HepG2 (cell line): ENCODE measurements at regions not wholly inside any gene's neighbourhood (a gene's known extent, or its start where the extent isn't known, plus 50 kb on each side); places are given as distances from the start of the nearest gene placed in this dataset.

ENCODE experiments used
- ATAC-seq: fragments of 200-7000 bp; cut with Tn5 transposase; 3 replicates; pipeline ENCODE4 v1.9.1; 2020; ENCODE audit warnings: mild to moderate bottlenecking, moderate library complexity
- BruUV-seq: library from RNA; stranded (reverse); fragments of 400-500 nt; replicated peaks from 2 replicates; lab custom pipeline; 2021; lab: Mats Ljungman, UMichigan
- CTCF ChIA-PET: fragments of 300-600 bp; formaldehyde crosslinking; extraction: SDS; loops from one replicate; lab custom pipeline; 2021; ENCODE audit warnings: low total read pairs, inconsistent platforms, low intra/inter-chr PET ratio; lab: Yijun Ruan, JAX
- POLR2A ChIA-PET: fragments of 350-600 bp; sonication (Branson Sonifier 250); formaldehyde crosslinking; loops from one replicate; lab custom pipeline; 2020; ENCODE audit warnings: antibody characterized with exemption, inconsistent platforms; lab: Yijun Ruan, JAX
- DNase-seq: peaks from one replicate; pipeline ENCODE4 v3.0.0-alpha.2; 2015; ENCODE audit warnings: low spot score
- FAIRE-seq: peaks from 3 replicates; lab custom pipeline; 2011; peaks lifted over from hg19 to GRCh38; lab: Jason Lieb, UNC
- H2AFZ ChIP-seq: one replicate; pipeline ENCODE4 v1.6.1; 2011; ENCODE audit warnings: low read length, inconsistent platforms
- H3K27ac ChIP-seq: fragments of 300-600 bp; 3 replicates; pipeline ENCODE4 v1.8.0; 2011; ENCODE audit warnings: mixed run types, mild to moderate bottlenecking, mixed read lengths, low read length, inconsistent platforms; ENCODE audit not compliant: insufficient read depth; ENCODE audit errors: extremely low read length
- H3K27me3 ChIP-seq, 2 experiments: fragments of 200-600 bp in 1 of 2; 2 replicates in 1 of 2; 3 replicates in 1 of 2; pipeline versions ENCODE4 v1.6.0 to v1.8.0; 2011; ENCODE audit warnings: low read length in 2 of 2, mild to moderate bottlenecking in 2 of 2, moderate library complexity in 2 of 2, inconsistent platforms in 1 of 2; ENCODE audit not compliant: insufficient read depth in 2 of 2, control insufficient read depth in 1 of 2
- H3K36me3 ChIP-seq, 2 experiments: fragments of 200-600 bp in 1 of 2; replicated peaks in 1 of 2; 2 replicates in 1 of 2; 3 replicates in 1 of 2; pipeline versions ENCODE4 v1.5.1 to v1.8.0; 2011; ENCODE audit warnings: low read length in 2 of 2, inconsistent platforms in 1 of 2; ENCODE audit not compliant: insufficient read depth in 2 of 2, control insufficient read depth in 1 of 2
- H3K4me1 ChIP-seq: 2 replicates; pipeline ENCODE4 v1.5.1; 2012; ENCODE audit warnings: low read length, inconsistent platforms; ENCODE audit not compliant: insufficient read depth
- H3K4me2 ChIP-seq: 2 replicates; pipeline ENCODE4 v1.6.0; 2011; ENCODE audit warnings: low read depth, low read length, inconsistent platforms
- H3K4me3 ChIP-seq, 3 experiments: fragments of 200-600 bp in 1 of 3; sonication (generic), shearing (Covaris generic) in 1 of 3; replicated peaks in 1 of 3; 2 replicates each; pipeline ENCODE4 v1.5.1; 2011 to 2016; ENCODE audit warnings: low read length in 3 of 3, inconsistent platforms in 2 of 3, low read depth in 2 of 3, mild to moderate bottlenecking in 2 of 3, control low read depth in 1 of 3, mixed read lengths in 1 of 3; ENCODE audit not compliant: insufficient read depth in 1 of 3
- H3K79me2 ChIP-seq: one replicate; pipeline ENCODE4 v1.6.1; 2011; ENCODE audit warnings: low read length, inconsistent platforms; ENCODE audit not compliant: insufficient read depth
- H3K9ac ChIP-seq: 2 replicates; pipeline ENCODE4 v1.6.0; 2011; ENCODE audit warnings: mild to moderate bottlenecking, low read depth, low read length, inconsistent platforms; ENCODE audit not compliant: insufficient read depth
- H3K9me3 ChIP-seq: 2 replicates; pipeline ENCODE4 v1.5.1; 2012; ENCODE audit warnings: mild to moderate bottlenecking, low read length
- H4K20me1 ChIP-seq: 2 replicates; pipeline ENCODE4 v1.6.0; 2011; ENCODE audit warnings: inconsistent platforms, mild to moderate bottlenecking, low read length, moderate library complexity; ENCODE audit not compliant: insufficient read depth
- AKNA ChIP-seq: sonication (generic); formaldehyde crosslinking; IDR thresholded peaks from 2 replicates; pipeline ENCODE4 v1.4.0; 2020; ENCODE audit warnings: missing genetic modification reagents, borderline replicate concordance
- FUBP1 ChIP-seq: sonication (generic); formaldehyde crosslinking; IDR thresholded peaks from 2 replicates; pipeline ENCODE4 v1.5.1; 2020; ENCODE audit warnings: missing genetic modification reagents, mild to moderate bottlenecking, borderline replicate concordance
- HDAC1 ChIP-seq: sonication (generic); formaldehyde crosslinking; IDR thresholded peaks from 2 replicates; pipeline ENCODE4 v1.5.1; 2020; ENCODE audit warnings: mild to moderate bottlenecking, missing genetic modification reagents
- HOXD1 ChIP-seq: sonication (generic); formaldehyde crosslinking; IDR thresholded peaks from 2 replicates; pipeline ENCODE4 v1.5.0; 2020; ENCODE audit warnings: missing genetic modification reagents
- IRF9 ChIP-seq: sonication (generic); formaldehyde crosslinking; IDR thresholded peaks from 2 replicates; pipeline ENCODE4 v1.8.0; 2022; ENCODE audit warnings: missing genetic modification reagents, mild to moderate bottlenecking, borderline replicate concordance
- MBNL3 ChIP-seq: fragments of 250-450 bp; sonication (Bioruptor Pico); conservative IDR thresholded peaks from 2 replicates; pipeline ENCODE4 v1.8.0; 2022; ENCODE audit warnings: mild to moderate bottlenecking, inconsistent platforms
- MLXIP ChIP-seq: sonication (generic); formaldehyde crosslinking; IDR thresholded peaks from 2 replicates; pipeline ENCODE4 v1.9.0; 2021; ENCODE audit warnings: missing genetic modification reagents, borderline replicate concordance
- MTF1 ChIP-seq: sonication (generic); formaldehyde crosslinking; IDR thresholded peaks from 2 replicates; pipeline ENCODE4 v1.5.0; 2020; ENCODE audit warnings: missing genetic modification reagents
- RNF2 ChIP-seq: fragments of 450-650 bp; conservative IDR thresholded peaks from 2 replicates; pipeline ENCODE4 v1.6.1; 2016; ENCODE audit warnings: low read depth
- TCF7L2 ChIP-seq: IDR thresholded peaks from 2 replicates; pipeline ENCODE4 v1.6.1; 2011; ENCODE audit warnings: mild to moderate bottlenecking, low read depth, low read length, moderate library complexity
- ZNF232 ChIP-seq: sonication (generic); formaldehyde crosslinking; IDR thresholded peaks from 2 replicates; pipeline ENCODE4 v1.4.0; 2020; ENCODE audit warnings: missing genetic modification reagents, borderline replicate concordance
- ZNF510 ChIP-seq: sonication (generic); formaldehyde crosslinking; IDR thresholded peaks from 2 replicates; pipeline ENCODE4 v1.4.0; 2020; ENCODE audit warnings: low read depth, mild to moderate bottlenecking, missing genetic modification reagents
- WGBS: methylation state at CpG from one replicate; pipeline ENCODE4 v1.1.6; 2017; ENCODE audit warnings: low lambda C conversion rate; 5-methylcytosine and 5-hydroxymethylcytosine counted together
- in situ Hi-C: cut with HindIII; loops from 2 replicates; pipeline ENCODE4 v1.10.0; 2017; ENCODE audit warnings: low pct_unique_long_range_greater_than_20kb; ENCODE audit not compliant: extremely low pct_ligation_motif_present
- intact Hi-C: fragments of 100-400 bp; cut with micrococcal nuclease; formaldehyde crosslinking; loops from one replicate; pipeline ENCODE4 v1.10.0; 2022; ENCODE audit not compliant: unreplicated experiment

GRCh38 chr16:35363510-35363909 is 1904.1 kb downstream of the TP53TG3F start:
- Histone ChIP-seq H3K79me2 (no peaks in the 10 kb centered on the region), H3K27ac (no peak overlapping the region), H3K4me1 (no peaks in the 10 kb centered on the region), H3K9me3 (peaks cover 91% of the 10 kb centered on the region), H3K27me3 (no peaks in the 10 kb centered on the region), H3K9ac (no peak overlapping the region), H2AFZ (no peak overlapping the region), H3K4me2 (no peak overlapping the region), H4K20me1 (no peaks in the 10 kb centered on the region), H3K4me3 (no peak overlapping the region), H3K36me3 (no peaks in the 10 kb centered on the region)
- ATAC-seq = no peak
- ChIA-PET POLR2A (no interaction called here), CTCF (no interaction called here)
- intact Hi-C loops = no loop called here
- no TSS peak for BruUV-seq
- DNase-seq = no peak
- WGBS = 0% methylated on average over 3 of the region's 3 CpGs
- FAIRE-seq = no peak
- in situ Hi-C loops = no loop called here
- no peak for TF ChIP-seq MTF1
- no peak for TF ChIP-seq ZNF510 (CRISPR knock-in tag)
- no peak for TF ChIP-seq RNF2
- no peak for TF ChIP-seq FUBP1 (CRISPR knock-in tag)
- no peak for TF ChIP-seq HOXD1 (CRISPR knock-in tag)
- TF ChIP-seq MBNL3 (CRISPR knock-in tag) = no peak
- no peak for TF ChIP-seq IRF9 (CRISPR knock-in tag)
- TF ChIP-seq ZNF232 (CRISPR knock-in tag) = no peak
- TF ChIP-seq AKNA (CRISPR knock-in tag) = no peak
- no peak for TF ChIP-seq MLXIP
- no peak for TF ChIP-seq TCF7L2
- no peak for TF ChIP-seq HDAC1
